Thyroid gland (tissue), 4 donors: ENCODE measurements at regions not wholly inside any gene's neighbourhood (a gene's known extent, or its start where the extent isn't known, plus 50 kb on each side); places are given as distances from the start of the nearest gene placed in this dataset.
A peak's percentile ranks its signal among the peaks of the same experiment; 100 is the strongest.

Experiments used
- DNase-seq, 2 donors: peaks; one replicate each; pipeline ENCODE4 v3.0.0-alpha.2; 2019
- H3K27ac ChIP-seq, 3 donors: fragments of 200-600 bp; sonication (generic); 1 replicate in 2 of 3; 2 replicates in 1 of 3; pipeline ENCODE4 v1.5.1; 2016 to 2019; ENCODE audit warnings: mild to moderate bottlenecking in 1 of 3, moderate library complexity in 1 of 3
- H3K27me3 ChIP-seq: fragments of 200-600 bp; sonication (generic); one replicate; pipeline ENCODE4 v1.5.1; 2019
- H3K36me3 ChIP-seq, 2 donors: fragments of 200-600 bp; sonication (generic); one replicate each; pipeline ENCODE4 v1.5.1; 2016 to 2019
- H3K4me1 ChIP-seq, 2 donors: fragments of 200-600 bp; sonication (generic); one replicate each; pipeline ENCODE4 v1.5.1; 2017 to 2019
- H3K4me3 ChIP-seq, 3 donors: fragments of 200-600 bp; sonication (generic); replicated peaks in 1 of 3; 1 replicate in 2 of 3; 2 replicates in 1 of 3; pipeline ENCODE4 v1.5.1; 2016; ENCODE audit warnings: mild to moderate bottlenecking in 1 of 3
- H3K9me3 ChIP-seq: fragments of 200-600 bp; sonication (generic); one replicate; pipeline ENCODE4 v1.5.1; 2017
- CTCF ChIP-seq, 6 experiments: fragments of 200-600 bp in 3 of 6; fragments of 450-650 bp in 3 of 6; sonication (generic) in 3 of 6; IDR thresholded peaks; one replicate each; pipeline ENCODE4 v1.5.1; 2016 to 2019; ENCODE audit warnings: antibody characterized with exemption in 6 of 6, mild to moderate bottlenecking in 2 of 6, inconsistent platforms in 1 of 6, moderate library complexity in 1 of 6
- POLR2A ChIP-seq, 2 donors: fragments of 450-650 bp; IDR thresholded peaks; one replicate each; pipeline ENCODE4 v1.6.1; 2017; ENCODE audit warnings: antibody characterized with exemption in 2 of 2, mild to moderate bottlenecking in 2 of 2, moderate library complexity in 1 of 2
- WGBS, 2 donors: methylation state at CpG; one replicate each; pipeline ENCODE4 v1.1.5; 2017; 5-methylcytosine and 5-hydroxymethylcytosine counted together
- intact Hi-C: fragments of 100-400 bp; cut with DNase I; formaldehyde crosslinking; loops from one replicate; pipeline ENCODE4 v1.15.1; 2023

DNA sequence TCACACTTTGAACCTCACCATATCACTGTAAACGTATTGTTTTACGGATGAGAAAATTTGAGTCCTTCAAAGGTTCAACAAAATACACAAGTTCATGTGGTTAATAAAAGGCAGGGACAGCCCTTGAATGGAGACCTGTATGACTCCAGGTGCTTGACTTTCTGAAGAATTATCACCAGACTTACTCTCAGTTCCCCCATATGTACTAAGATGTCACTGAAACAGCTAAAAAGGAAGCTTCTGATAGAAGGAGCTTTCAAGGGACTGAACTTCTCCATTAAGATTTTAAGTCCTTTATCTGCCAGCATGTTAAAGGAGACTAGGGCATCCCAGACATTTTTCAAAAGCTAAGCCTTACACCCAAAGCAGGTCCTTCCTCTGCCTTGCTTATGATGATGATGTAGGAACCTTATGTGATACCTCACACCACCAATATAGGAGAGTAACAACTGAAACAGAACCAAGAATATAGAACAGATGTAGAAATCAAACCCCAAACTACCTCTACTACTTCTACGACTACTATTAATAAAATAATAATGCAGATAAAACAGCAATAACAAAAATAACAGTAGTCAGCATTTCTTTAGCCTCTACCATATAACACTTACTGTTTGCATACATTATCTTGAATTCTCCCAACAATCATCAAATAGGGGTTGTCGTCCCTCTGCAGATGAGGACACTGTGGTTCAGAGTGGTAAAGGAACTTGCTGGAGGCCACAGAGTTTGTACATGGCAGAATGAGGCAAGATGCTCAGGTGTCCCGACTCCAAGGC, 273.9 kb downstream of the ELAVL2 start:
- 76% methylated on average over 5 of the region's 5 CpGs for WGBS, 2 donors
- Histone ChIP-seq H3K36me3 (no peaks in the 10 kb centered on the region), H3K27ac (no peak overlapping the region), H3K9me3 (no peaks in the 10 kb centered on the region), H3K4me1 (no peaks in the 10 kb centered on the region), H3K4me3 (no peak overlapping the region), H3K27me3 (no peaks in the 10 kb centered on the region)
- TF ChIP-seq POLR2A (IDR thresholded peaks at IDR 0.05): no peak
- no peak for TF ChIP-seq CTCF (IDR thresholded peaks at IDR 0.05)
- DNase-seq: no peak
- intact Hi-C loops: no loop called here

- Histone ChIP-seq H3K36me3 (no peaks in the 10 kb centered on the region), H3K27me3 (no peaks in the 10 kb centered on the region), H3K4me1 (no peaks in the 10 kb centered on the region), H3K9me3 (no peaks in the 10 kb centered on the region), H3K4me3 (no peak overlapping the region), H3K27ac (no peak overlapping the region)
- TF ChIP-seq POLR2A (IDR thresholded peaks at IDR 0.05) (no peak), CTCF (IDR thresholded peaks at IDR 0.05) (no peak)
- DNase-seq: no peak
- intact Hi-C loops: no loop called here
- 88 to 92% methylated on average over 8 of the region's 8 CpGs for WGBS, 2 donors
Observed at GRCh38 chr9:23552876-23553601, 273.0 kb downstream of the ELAVL2 start.

- intact Hi-C loops: no loop called here
- 100% methylated on average over 1 of the region's 1 CpG for WGBS, 2 donors
Observed at GRCh38 chr9:23554686-23555085, 271.4 kb downstream of the ELAVL2 start.

DNA sequence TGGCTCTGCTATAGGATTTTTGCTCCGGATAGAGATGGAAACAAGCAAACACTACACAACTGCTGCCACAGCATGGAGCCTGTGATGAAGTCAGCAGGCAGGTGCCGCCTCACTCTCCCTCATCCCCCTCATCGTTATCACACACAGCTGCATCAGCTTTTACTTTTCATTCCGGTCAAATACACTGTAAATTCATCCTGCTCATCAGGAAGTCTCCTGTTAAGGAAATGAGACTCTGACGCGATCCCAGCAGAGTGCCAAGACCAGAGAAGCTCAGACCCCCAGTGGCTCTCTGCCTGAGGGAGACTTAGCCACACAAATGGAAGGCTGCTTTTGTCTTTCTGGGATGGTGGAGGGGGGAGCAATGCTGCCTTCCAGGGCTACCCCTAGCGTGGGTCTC, 270.2 kb downstream of the ELAVL2 start:
- no peak overlapping the region for H3K27ac ChIP-seq
- H3K36me3 ChIP-seq: no peaks in the 10 kb centered on the region
- no peak for DNase-seq
- H3K27me3 ChIP-seq: no peaks in the 10 kb centered on the region
- no peaks in the 10 kb centered on the region for H3K4me1 ChIP-seq
- intact Hi-C loops: no loop called here
- H3K4me3 ChIP-seq: no peak overlapping the region
- 42 to 43% methylated on average over 7 of the region's 7 CpGs for WGBS, 2 donors
- no peak for TF ChIP-seq POLR2A (IDR thresholded peaks at IDR 0.05)
- TF ChIP-seq CTCF (IDR thresholded peaks at IDR 0.05): no peak
- no peaks in the 10 kb centered on the region for H3K9me3 ChIP-seq

More at GRCh38 chr9:23554686-23555085, 271.4 kb downstream of the ELAVL2 start:
- no peak for TF ChIP-seq CTCF (IDR thresholded peaks at IDR 0.05)
- TF ChIP-seq POLR2A (IDR thresholded peaks at IDR 0.05): no peak
- Histone ChIP-seq H3K9me3 (no peaks in the 10 kb centered on the region), H3K4me1 (no peaks in the 10 kb centered on the region), H3K27me3 (no peaks in the 10 kb centered on the region), H3K4me3 (no peak overlapping the region), H3K27ac (no peak overlapping the region), H3K36me3 (no peaks in the 10 kb centered on the region)
- DNase-seq: no peak

- 21 to 39% methylated on average over 1 of the region's 1 CpG for WGBS, 2 donors
- H3K4me3 ChIP-seq: no peak overlapping the region
- TF ChIP-seq CTCF (IDR thresholded peaks at IDR 0.05): no peak
- TF ChIP-seq POLR2A (IDR thresholded peaks at IDR 0.05): no peak
Observed at GRCh38 chr9:23556459-23556858, 269.6 kb downstream of the ELAVL2 start.

More at GRCh38 chr9:23556459-23556858, 269.6 kb downstream of the ELAVL2 start:
- intact Hi-C loops: no loop called here
- no peaks in the 10 kb centered on the region for H3K4me1 ChIP-seq
- H3K36me3 ChIP-seq: no peaks in the 10 kb centered on the region
- H3K27me3 ChIP-seq: no peaks in the 10 kb centered on the region
- peak; percentile 3 to 4 for DNase-seq
- no peak overlapping the region for H3K27ac ChIP-seq
- no peaks in the 10 kb centered on the region for H3K9me3 ChIP-seq
